GM12878 (cell line): ENCODE measurements at regions not wholly inside any gene's neighbourhood (a gene's known extent, or its start where the extent isn't known, plus 50 kb on each side); places are given as distances from the start of the nearest gene placed in this dataset.

Experiments used
- ATAC-seq: fragments of 200-7000 bp; cut with Tn5 transposase; 3 replicates; pipeline ENCODE4 v1.9.1; 2020; ENCODE audit warnings: mild to moderate bottlenecking, moderate library complexity
- BruUV-seq: library from RNA; stranded (reverse); fragments of 400-500 nt; replicated peaks from 2 replicates; lab custom pipeline; 2021; lab: Mats Ljungman, UMichigan
- CTCF ChIA-PET: fragments of 300-600 bp; sonication (Branson Sonifier 250); formaldehyde crosslinking; extraction: SDS; loops from one replicate; lab custom pipeline; 2021; ENCODE audit warnings: inconsistent platforms; lab: Yijun Ruan, JAX
- POLR2A ChIA-PET: fragments of 350-600 bp; formaldehyde crosslinking; extraction: SDS; loops from one replicate; lab custom pipeline; 2021; ENCODE audit warnings: inconsistent platforms; lab: Charles Lee
- RAD21 ChIA-PET: fragments of 300-600 bp; sonication (Branson Sonifier 250); formaldehyde crosslinking; loops from one replicate; lab custom pipeline; 2023; ENCODE audit warnings: antibody characterized with exemption; ENCODE audit not compliant: unreplicated experiment; lab: Charles Lee
- SMC1A ChIA-PET: fragments of 300-600 bp; sonication (Branson Sonifier 250); formaldehyde crosslinking; loops from one replicate; lab custom pipeline; 2023; ENCODE audit not compliant: unreplicated experiment, uncharacterized antibody; lab: Charles Lee
- DNase-seq: peaks from one replicate; pipeline ENCODE4 v3.0.0-alpha.2; 2011; ENCODE audit warnings: low read depth, low spot score
- FAIRE-seq: peaks from 3 replicates; lab custom pipeline; 2011; peaks lifted over from hg19 to GRCh38; lab: Jason Lieb, UNC
- H2AFZ ChIP-seq: 2 replicates; pipeline ENCODE4 v1.6.0; 2011; ENCODE audit warnings: low read depth, low read length, control low read depth; ENCODE audit not compliant: control insufficient read depth
- H3K27ac ChIP-seq: 2 replicates; pipeline ENCODE4 v1.5.1; 2011; ENCODE audit warnings: control low read depth; ENCODE audit not compliant: control insufficient read depth, insufficient read depth
- H3K27me3 ChIP-seq, 2 experiments: replicated peaks in 1 of 2; 2 replicates each; pipeline versions ENCODE4 v1.6.0 to v1.6.1; 2011; ENCODE audit warnings: low read length in 1 of 2; ENCODE audit not compliant: control insufficient read depth in 2 of 2, insufficient read depth in 2 of 2
- H3K36me3 ChIP-seq, 2 experiments: 2 replicates each; pipeline ENCODE4 v1.5.1; 2011; ENCODE audit warnings: low read length in 1 of 2; ENCODE audit not compliant: control insufficient read depth in 2 of 2, insufficient read depth in 2 of 2
- H3K4me1 ChIP-seq: 2 replicates; pipeline ENCODE4 v1.6.1; 2011; ENCODE audit warnings: mild to moderate bottlenecking, low read length, moderate library complexity, mixed read lengths; ENCODE audit not compliant: control insufficient read depth, insufficient read depth
- H3K4me2 ChIP-seq: 2 replicates; pipeline ENCODE4 v1.6.0; 2011; ENCODE audit warnings: control low read depth; ENCODE audit not compliant: control insufficient read depth, insufficient read depth
- H3K4me3 ChIP-seq: fragments of 200-600 bp; sonication (generic); 2 replicates; pipeline ENCODE4 v1.5.1; 2016
- H3K79me2 ChIP-seq: 2 replicates; pipeline ENCODE4 v1.6.0; 2011; ENCODE audit warnings: low read length; ENCODE audit not compliant: control insufficient read depth, insufficient read depth
- H3K9ac ChIP-seq: 2 replicates; pipeline ENCODE4 v1.8.0; 2011; ENCODE audit warnings: low read length, control low read depth, mixed read lengths; ENCODE audit not compliant: control insufficient read depth, insufficient read depth
- H3K9me3 ChIP-seq: replicated peaks from 3 replicates; pipeline ENCODE4 v1.5.1; 2011; ENCODE audit warnings: mild to moderate bottlenecking, low read length; ENCODE audit not compliant: control insufficient read depth, insufficient read depth
- H4K20me1 ChIP-seq: 2 replicates; pipeline ENCODE4 v1.6.0; 2011; ENCODE audit not compliant: control insufficient read depth, insufficient read depth
- BCL3 ChIP-seq: IDR thresholded peaks from 2 replicates; pipeline ENCODE4 v1.6.1; 2011; ENCODE audit warnings: borderline replicate concordance, low read depth, mild to moderate bottlenecking, moderate library complexity, low read length; ENCODE audit not compliant: insufficient read depth, poor library complexity, severe bottlenecking
- CREM ChIP-seq: IDR thresholded peaks from 2 replicates; pipeline ENCODE4 v1.6.1; 2014; ENCODE audit warnings: antibody characterized with exemption, low read depth
- E2F4 ChIP-seq: IDR thresholded peaks from 2 replicates; pipeline ENCODE4 v1.6.1; 2012; ENCODE audit warnings: low read depth, low read length, improper control_type of control experiment
- IRF4 ChIP-seq: IDR thresholded peaks from 2 replicates; pipeline ENCODE4 v1.6.1; 2011; ENCODE audit warnings: low read depth, low read length
- MYC ChIP-seq: IDR thresholded peaks from 2 replicates; pipeline ENCODE4 v1.6.1; 2011; ENCODE audit warnings: mild to moderate bottlenecking, low read length, moderate library complexity, inconsistent platforms; ENCODE audit not compliant: insufficient read depth, insufficient replicate concordance, insufficient read length, severe bottlenecking
- NKRF ChIP-seq: fragments of 450-650 bp; conservative IDR thresholded peaks from 2 replicates; pipeline ENCODE4 v1.6.1; 2017; ENCODE audit warnings: mild to moderate bottlenecking, moderate library complexity
- NRF1 ChIP-seq: conservative IDR thresholded peaks from 2 replicates; pipeline ENCODE4 v1.6.1; 2011; ENCODE audit warnings: mild to moderate bottlenecking, low read depth, low read length, improper control_type of control experiment
- PAX8 ChIP-seq: fragments of 450-650 bp; IDR thresholded peaks from 2 replicates; pipeline ENCODE4 v1.6.1; 2017; ENCODE audit warnings: mild to moderate bottlenecking, moderate library complexity
- SRF ChIP-seq, 2 experiments: IDR thresholded peaks; 2 replicates each; pipeline ENCODE4 v1.6.1; 2011; ENCODE audit warnings: low read depth in 2 of 2, low read length in 2 of 2, mild to moderate bottlenecking in 1 of 2, moderate library complexity in 1 of 2
- TCF3 ChIP-seq: IDR thresholded peaks from 2 replicates; pipeline ENCODE4 v1.6.1; 2012; ENCODE audit warnings: low read depth, mild to moderate bottlenecking, low read length, borderline replicate concordance; ENCODE audit not compliant: insufficient read depth
- ZBED1 ChIP-seq: IDR thresholded peaks from 2 replicates; pipeline ENCODE4 v1.6.1; 2016; ENCODE audit warnings: borderline replicate concordance
- WGBS: methylation state at CpG from one replicate; pipeline ENCODE4 v1.1.6; 2016; ENCODE audit warnings: low lambda C conversion rate; ENCODE audit not compliant: insufficient replicate concordance, insufficient coverage; ENCODE audit errors: missing lambda C conversion rate; 5-methylcytosine and 5-hydroxymethylcytosine counted together
- in situ Hi-C: fragments of 300-500 bp; cut with MboI; formaldehyde crosslinking; loops from 9 replicates; pipeline ENCODE4 v1.14.3; 2018; ENCODE audit warnings: mixed read lengths
- intact Hi-C: fragments of 100-400 bp; cut with micrococcal nuclease; formaldehyde crosslinking; loops from one replicate; pipeline ENCODE4 v1.14.2; 2022; ENCODE audit not compliant: unreplicated experiment
- TF ChIP-seq, protein P1 (sequence below): fragments of 450-650 bp; IDR thresholded peaks from 2 replicates; pipeline ENCODE4 v1.6.1; 2016; ENCODE audit warnings: mild to moderate bottlenecking
- TF ChIP-seq, protein P2 (sequence below): fragments of 450-650 bp; IDR thresholded peaks from 2 replicates; pipeline ENCODE4 v1.6.1; 2017; ENCODE audit warnings: borderline replicate concordance

GRCh38 chr1:169049258-169049938 is 57.1 kb upstream of the ATP1B1 start (continued):
- TF ChIP-seq E2F4, result no peak
- TF ChIP-seq, all 136 proteins: peak for 33

GRCh38 chr1:169051171-169051570 is 55.3 kb upstream of the ATP1B1 start:
- CTCF ChIA-PET, result interaction anchor here (0.7 to 10.9 kb wide), 7 partner anchors 16 to 448 kb away, joined by 3 to 100 read pairs (median 4); partner anchors contain the start of gene ATP1B1
- TF ChIP-seq, protein P1, sequence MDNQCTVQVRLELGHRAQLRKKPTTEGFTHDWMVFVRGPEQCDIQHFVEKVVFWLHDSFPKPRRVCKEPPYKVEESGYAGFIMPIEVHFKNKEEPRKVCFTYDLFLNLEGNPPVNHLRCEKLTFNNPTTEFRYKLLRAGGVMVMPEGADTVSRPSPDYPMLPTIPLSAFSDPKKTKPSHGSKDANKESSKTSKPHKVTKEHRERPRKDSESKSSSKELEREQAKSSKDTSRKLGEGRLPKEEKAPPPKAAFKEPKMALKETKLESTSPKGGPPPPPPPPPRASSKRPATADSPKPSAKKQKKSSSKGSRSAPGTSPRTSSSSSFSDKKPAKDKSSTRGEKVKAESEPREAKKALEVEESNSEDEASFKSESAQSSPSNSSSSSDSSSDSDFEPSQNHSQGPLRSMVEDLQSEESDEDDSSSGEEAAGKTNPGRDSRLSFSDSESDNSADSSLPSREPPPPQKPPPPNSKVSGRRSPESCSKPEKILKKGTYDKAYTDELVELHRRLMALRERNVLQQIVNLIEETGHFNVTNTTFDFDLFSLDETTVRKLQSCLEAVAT, result no peak
- TF ChIP-seq IRF4 (no peak), MYC (no peak), NKRF (no peak), PAX8 (no peak), ZBED1 (no peak), NRF1 (no peak), SRF (IDR thresholded peaks at IDR 0.05; ENCODE audit: low read depth in 2 of 2, low read length in 2 of 2) (no peak), BCL3 (no peak), TCF3 (no peak), CREM (no peak)
- TF ChIP-seq, protein P2, sequence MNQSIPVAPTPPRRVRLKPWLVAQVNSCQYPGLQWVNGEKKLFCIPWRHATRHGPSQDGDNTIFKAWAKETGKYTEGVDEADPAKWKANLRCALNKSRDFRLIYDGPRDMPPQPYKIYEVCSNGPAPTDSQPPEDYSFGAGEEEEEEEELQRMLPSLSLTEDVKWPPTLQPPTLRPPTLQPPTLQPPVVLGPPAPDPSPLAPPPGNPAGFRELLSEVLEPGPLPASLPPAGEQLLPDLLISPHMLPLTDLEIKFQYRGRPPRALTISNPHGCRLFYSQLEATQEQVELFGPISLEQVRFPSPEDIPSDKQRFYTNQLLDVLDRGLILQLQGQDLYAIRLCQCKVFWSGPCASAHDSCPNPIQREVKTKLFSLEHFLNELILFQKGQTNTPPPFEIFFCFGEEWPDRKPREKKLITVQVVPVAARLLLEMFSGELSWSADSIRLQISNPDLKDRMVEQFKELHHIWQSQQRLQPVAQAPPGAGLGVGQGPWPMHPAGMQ, result no peak

More at GRCh38 chr1:169051171-169051570, 55.3 kb upstream of the ATP1B1 start:
- 74% methylated on average over 2 of the region's 2 CpGs for WGBS
- FAIRE-seq (no peak), ATAC-seq (no peak), DNase-seq (no peak)
- POLR2A ChIA-PET, result interaction anchor here (1.0 to 8.1 kb wide), 4 partner anchors 9 to 58 kb away, joined by 3 to 69 read pairs (median 7); partner anchors contain the start of gene ATP1B1
- SMC1A ChIA-PET, result interaction anchor here (0.6 to 13.3 kb wide), 10 partner anchors 9 to 1206 kb away, joined by 3 to 343 read pairs (median 20); partner anchors contain the start of gene ATP1B1
- no peaks in the 10 kb centered on the region for H3K36me3 ChIP-seq
- no peak overlapping the region for H2AFZ ChIP-seq
- RAD21 ChIA-PET, result interaction anchor here (1.0 to 11.2 kb wide), 6 partner anchors 9 to 58 kb away, joined by 3 to 135 read pairs (median 52); partner anchors contain the start of gene ATP1B1
- H3K4me3 ChIP-seq, result no peak overlapping the region
- H3K9me3 ChIP-seq, result no peaks in the 10 kb centered on the region; the same call in 2 of the 3 replicates
- no peak overlapping the region for H3K9ac ChIP-seq
- H3K27me3 ChIP-seq, result no peaks in the 10 kb centered on the region
- BruUV-seq, result no TSS peak
- intact Hi-C loops, result no loop called here
- in situ Hi-C loops, result no loop called here
- no peak overlapping the region for H3K4me2 ChIP-seq
- H3K4me1 ChIP-seq, result peaks cover 30% of the 10 kb centered on the region
- H3K27ac ChIP-seq, result no peak overlapping the region
- H3K79me2 ChIP-seq, result no peaks in the 10 kb centered on the region
- H4K20me1 ChIP-seq, result no peaks in the 10 kb centered on the region
